GM12878 (cell line): ENCODE measurements at regions not wholly inside any gene's neighbourhood (a gene's known extent, or its start where the extent isn't known, plus 50 kb on each side); places are given as distances from the start of the nearest gene placed in this dataset.

ENCODE experiments used
- ATAC-seq: fragments of 200-7000 bp; cut with Tn5 transposase; 3 replicates; pipeline ENCODE4 v1.9.1; 2020; ENCODE audit warnings: mild to moderate bottlenecking, moderate library complexity
- BruUV-seq: library from RNA; stranded (reverse); fragments of 400-500 nt; replicated peaks from 2 replicates; lab custom pipeline; 2021; lab: Mats Ljungman, UMichigan
- CTCF ChIA-PET: fragments of 300-600 bp; sonication (Branson Sonifier 250); formaldehyde crosslinking; extraction: SDS; loops from one replicate; lab custom pipeline; 2021; ENCODE audit warnings: inconsistent platforms; lab: Yijun Ruan, JAX
- POLR2A ChIA-PET: fragments of 350-600 bp; formaldehyde crosslinking; extraction: SDS; loops from one replicate; lab custom pipeline; 2021; ENCODE audit warnings: inconsistent platforms; lab: Charles Lee
- RAD21 ChIA-PET: fragments of 300-600 bp; sonication (Branson Sonifier 250); formaldehyde crosslinking; loops from one replicate; lab custom pipeline; 2023; ENCODE audit warnings: antibody characterized with exemption; ENCODE audit not compliant: unreplicated experiment; lab: Charles Lee
- SMC1A ChIA-PET: fragments of 300-600 bp; sonication (Branson Sonifier 250); formaldehyde crosslinking; loops from one replicate; lab custom pipeline; 2023; ENCODE audit not compliant: unreplicated experiment, uncharacterized antibody; lab: Charles Lee
- DNase-seq: peaks from one replicate; pipeline ENCODE4 v3.0.0-alpha.2; 2011; ENCODE audit warnings: low read depth, low spot score
- FAIRE-seq: peaks from 3 replicates; lab custom pipeline; 2011; peaks lifted over from hg19 to GRCh38; lab: Jason Lieb, UNC
- H2AFZ ChIP-seq: 2 replicates; pipeline ENCODE4 v1.6.0; 2011; ENCODE audit warnings: low read depth, low read length, control low read depth; ENCODE audit not compliant: control insufficient read depth
- H3K27ac ChIP-seq: 2 replicates; pipeline ENCODE4 v1.5.1; 2011; ENCODE audit warnings: control low read depth; ENCODE audit not compliant: control insufficient read depth, insufficient read depth
- H3K27me3 ChIP-seq, 2 experiments: replicated peaks in 1 of 2; 2 replicates each; pipeline versions ENCODE4 v1.6.0 to v1.6.1; 2011; ENCODE audit warnings: low read length in 1 of 2; ENCODE audit not compliant: control insufficient read depth in 2 of 2, insufficient read depth in 2 of 2
- H3K36me3 ChIP-seq, 2 experiments: 2 replicates each; pipeline ENCODE4 v1.5.1; 2011; ENCODE audit warnings: low read length in 1 of 2; ENCODE audit not compliant: control insufficient read depth in 2 of 2, insufficient read depth in 2 of 2
- H3K4me1 ChIP-seq: 2 replicates; pipeline ENCODE4 v1.6.1; 2011; ENCODE audit warnings: mild to moderate bottlenecking, low read length, moderate library complexity, mixed read lengths; ENCODE audit not compliant: control insufficient read depth, insufficient read depth
- H3K4me2 ChIP-seq: 2 replicates; pipeline ENCODE4 v1.6.0; 2011; ENCODE audit warnings: control low read depth; ENCODE audit not compliant: control insufficient read depth, insufficient read depth
- H3K4me3 ChIP-seq: fragments of 200-600 bp; sonication (generic); 2 replicates; pipeline ENCODE4 v1.5.1; 2016
- H3K79me2 ChIP-seq: 2 replicates; pipeline ENCODE4 v1.6.0; 2011; ENCODE audit warnings: low read length; ENCODE audit not compliant: control insufficient read depth, insufficient read depth
- H3K9ac ChIP-seq: 2 replicates; pipeline ENCODE4 v1.8.0; 2011; ENCODE audit warnings: low read length, control low read depth, mixed read lengths; ENCODE audit not compliant: control insufficient read depth, insufficient read depth
- H3K9me3 ChIP-seq: replicated peaks from 3 replicates; pipeline ENCODE4 v1.5.1; 2011; ENCODE audit warnings: mild to moderate bottlenecking, low read length; ENCODE audit not compliant: control insufficient read depth, insufficient read depth
- H4K20me1 ChIP-seq: 2 replicates; pipeline ENCODE4 v1.6.0; 2011; ENCODE audit not compliant: control insufficient read depth, insufficient read depth
- BCL11A ChIP-seq: IDR thresholded peaks from 2 replicates; pipeline ENCODE4 v1.6.1; 2011; ENCODE audit warnings: low read depth, low read length
- CHD4 ChIP-seq: fragments of 200-600 bp; sonication (generic); IDR thresholded peaks from 2 replicates; pipeline ENCODE4 v1.6.1; 2016; ENCODE audit warnings: mild to moderate bottlenecking
- ETV6 ChIP-seq, 2 experiments: fragments of 450-650 bp in 1 of 2; IDR thresholded peaks in 1 of 2; conservative IDR thresholded peaks in 1 of 2; 2 replicates each; pipeline ENCODE4 v1.6.1; 2014; ENCODE audit warnings: antibody characterized with exemption in 1 of 2, borderline replicate concordance in 1 of 2, low read depth in 1 of 2, mild to moderate bottlenecking in 1 of 2, moderate library complexity in 1 of 2
- GATAD2B ChIP-seq: fragments of 450-650 bp; conservative IDR thresholded peaks from 2 replicates; pipeline ENCODE4 v1.6.1; 2017; ENCODE audit warnings: low read depth, mild to moderate bottlenecking, moderate library complexity
- HDAC2 ChIP-seq: fragments of 200-600 bp; sonication (generic); IDR thresholded peaks from 2 replicates; pipeline ENCODE4 v1.6.1; 2017
- HDAC6 ChIP-seq: fragments of 200-600 bp; sonication (generic); IDR thresholded peaks from one replicate; pipeline ENCODE4 v1.8.0; 2017; ENCODE audit warnings: antibody characterized with exemption; ENCODE audit not compliant: unreplicated experiment
- IRF4 ChIP-seq: IDR thresholded peaks from 2 replicates; pipeline ENCODE4 v1.6.1; 2011; ENCODE audit warnings: low read depth, low read length
- MEF2B ChIP-seq: fragments of 450-650 bp; IDR thresholded peaks from 2 replicates; pipeline ENCODE4 v1.6.1; 2018; ENCODE audit warnings: mild to moderate bottlenecking, moderate library complexity; ENCODE audit not compliant: partially characterized antibody, poor library complexity, severe bottlenecking
- NR2C2 ChIP-seq: IDR thresholded peaks from 2 replicates; pipeline ENCODE4 v1.6.1; 2011; ENCODE audit warnings: borderline replicate concordance, low read depth; ENCODE audit not compliant: control insufficient read depth, insufficient read length
- PKNOX1 ChIP-seq: fragments of 450-650 bp; IDR thresholded peaks from 2 replicates; pipeline ENCODE4 v1.6.1; 2016; ENCODE audit warnings: mild to moderate bottlenecking
- POU2F2 ChIP-seq: IDR thresholded peaks from 3 replicates; pipeline ENCODE4 v1.6.1; 2011; ENCODE audit warnings: low read depth, mild to moderate bottlenecking, low read length, borderline replicate concordance
- RFX5 ChIP-seq: IDR thresholded peaks from 2 replicates; pipeline ENCODE4 v1.6.1; 2011; ENCODE audit warnings: low read depth, low read length, improper control_type of control experiment
- SREBF2 ChIP-seq: IDR thresholded peaks from 2 replicates; pipeline ENCODE4 v1.6.1; 2012; ENCODE audit warnings: mild to moderate bottlenecking, low read length
- SUPT20H ChIP-seq: IDR thresholded peaks from 2 replicates; pipeline ENCODE4 v1.6.1; 2011; ENCODE audit warnings: low read depth, mild to moderate bottlenecking, low read length, moderate library complexity, borderline replicate concordance; ENCODE audit not compliant: control insufficient read depth
- ZNF24 ChIP-seq: fragments of 450-650 bp; IDR thresholded peaks from 2 replicates; pipeline ENCODE4 v1.6.1; 2017; ENCODE audit warnings: antibody characterized with exemption, mild to moderate bottlenecking
- ZZZ3 ChIP-seq: IDR thresholded peaks from 2 replicates; pipeline ENCODE4 v1.6.1; 2011; ENCODE audit warnings: low read depth; ENCODE audit not compliant: control insufficient read depth, insufficient read length
- WGBS: methylation state at CpG from one replicate; pipeline ENCODE4 v1.1.6; 2016; ENCODE audit warnings: low lambda C conversion rate; ENCODE audit not compliant: insufficient replicate concordance, insufficient coverage; ENCODE audit errors: missing lambda C conversion rate; 5-methylcytosine and 5-hydroxymethylcytosine counted together
- in situ Hi-C: fragments of 300-500 bp; cut with MboI; formaldehyde crosslinking; loops from 9 replicates; pipeline ENCODE4 v1.14.3; 2018; ENCODE audit warnings: mixed read lengths
- intact Hi-C: fragments of 100-400 bp; cut with micrococcal nuclease; formaldehyde crosslinking; loops from one replicate; pipeline ENCODE4 v1.14.2; 2022; ENCODE audit not compliant: unreplicated experiment

- in situ Hi-C loops = no loop called here
- H3K4me1 ChIP-seq = no peaks in the 10 kb centered on the region
- BruUV-seq = no TSS peak
- TF ChIP-seq MEF2B (no peak), PKNOX1 (no peak), BCL11A (no peak), IRF4 (no peak), ZNF24 (no peak), HDAC6 (no peak), CHD4 (no peak)
- TF ChIP-seq, all 136 proteins: peak for 0
- ChIA-PET CTCF (no interaction called here), RAD21 (no interaction called here), SMC1A (no interaction called here), POLR2A (no interaction called here)
- Histone ChIP-seq H3K36me3 (no peaks in the 10 kb centered on the region), H3K9ac (no peak overlapping the region), H3K9me3 (no peaks in the 10 kb centered on the region), H3K79me2 (no peaks in the 10 kb centered on the region), H3K27me3 (no peaks in the 10 kb centered on the region), H3K27ac (no peak overlapping the region), H2AFZ (no peak overlapping the region), H3K4me2 (no peak overlapping the region), H4K20me1 (no peaks in the 10 kb centered on the region), H3K4me3 (no peak overlapping the region)
- DNase-seq (no peak), ATAC-seq (no peak), FAIRE-seq (no peak)
- WGBS = 7% methylated on average over 1 of the region's 1 CpG
- intact Hi-C loops = no loop called here
Observed at GRCh38 chr4:108320061-108320460, 151.3 kb upstream of the LEF1 start.

GRCh38 chr4:108317377-108317776 lies 148.6 kb upstream of the LEF1 start:
- Histone ChIP-seq H3K4me2 (no peak overlapping the region), H3K9me3 (no peaks in the 10 kb centered on the region), H3K4me3 (no peak overlapping the region), H2AFZ (no peak overlapping the region), H3K27me3 (0 out of 4 replicates have a peak, but pooled peaks cover 0 to 4% of the 10 kb centered on the region in 2 experiments), H3K36me3 (no peaks in the 10 kb centered on the region), H3K27ac (no peak overlapping the region), H3K4me1 (no peaks in the 10 kb centered on the region), H3K9ac (no peak overlapping the region), H4K20me1 (no peaks in the 10 kb centered on the region), H3K79me2 (no peaks in the 10 kb centered on the region)
- BruUV-seq = no TSS peak
- 17% methylated on average over 1 of the region's 1 CpG for WGBS
- DNase-seq = no peak
- SMC1A ChIA-PET = no interaction called here
- RAD21 ChIA-PET = no interaction called here
- POLR2A ChIA-PET = no interaction called here
- in situ Hi-C loops (no loop called here), intact Hi-C loops (no loop called here)
- CTCF ChIA-PET = no interaction called here
- no peak for ATAC-seq
- FAIRE-seq = no peak
- no peak for TF ChIP-seq NR2C2
- TF ChIP-seq SUPT20H = no peak
- TF ChIP-seq ETV6 (conservative IDR thresholded peaks at IDR 0.05 in 1 of 2, IDR thresholded peaks at IDR 0.05 in 1 of 2; ENCODE audit: borderline replicate concordance in 1 of 2, low read depth in 1 of 2) = no peak
- no peak for TF ChIP-seq GATAD2B
- no peak for TF ChIP-seq HDAC2
- TF ChIP-seq SREBF2 = no peak
- TF ChIP-seq ZZZ3 = no peak
- no peak for TF ChIP-seq POU2F2
- no peak for TF ChIP-seq RFX5
